ENCODE measurements at regions not wholly inside any gene's neighbourhood (a gene's known extent, or its start where the extent isn't known, plus 50 kb on each side); places are given as distances from the start of the nearest gene placed in this dataset.

- no peak for TF ChIP-seq GATA2 (IDR thresholded peaks at IDR 0.05; ENCODE audit: low read depth, low read length)
- no peak for TF ChIP-seq GATA3 (IDR thresholded peaks at IDR 0.05; ENCODE audit: low read depth, low read length)
Observed at GRCh38 chr4:126776361-126776760, 856.4 kb upstream of the INTU start.

All from SH-SY5Y (cell line).